Fibroblast of skin of right biceps (primary cell): ENCODE measurements at regions not wholly inside any gene's neighbourhood (a gene's known extent, or its start where the extent isn't known, plus 50 kb on each side); places are given as distances from the start of the nearest gene placed in this dataset.
"Not testable (repeated sequence)": the region's sequence is repeated elsewhere in the genome, so short reads cannot be mapped to it uniquely, and the experiment has no call there.

ENCODE experiments used
- DNase-seq: peaks from one replicate; pipeline ENCODE4 v3.0.0-alpha.2; 2013

GRCh38 chr12:107144441-107144840 lies 51.1 kb upstream of the CRY1 start:
- DNase-seq: no peak

GRCh38 chr12:107144990-107145389 lies 51.6 kb upstream of the CRY1 start:
- DNase-seq: peak; percentile 2

GRCh38 chr12:107145397-107145796 lies 52.0 kb upstream of the CRY1 start:
- peak; percentile 42 for DNase-seq

GRCh38 chr12:107148107-107148506 lies 54.8 kb upstream of the CRY1 start:
- no peak for DNase-seq

GRCh38 chr12:107152315-107152714 lies 59.0 kb upstream of the CRY1 start:
- DNase-seq: peak; percentile 15

- DNase-seq: no peak
These were observed 66.1 kb upstream of the CRY1 start for GRCh38 chr12:107159384-107159900.

- peak; percentile 5 for DNase-seq
These were observed 70.1 kb upstream of the CRY1 start for GRCh38 chr12:107163413-107163812.

- no peak for DNase-seq
These were observed 71.0 kb upstream of the CRY1 start for GRCh38 chr12:107164392-107164791.

- no peak for DNase-seq
These were observed 72.2 kb upstream of the CRY1 start for GRCh38 chr12:107165581-107165980.

- no peak for DNase-seq
These were observed 74.4 kb upstream of the CRY1 start for GRCh38 chr12:107167756-107168155.

- DNase-seq: no peak
These were observed 75.9 kb upstream of the CRY1 start for GRCh38 chr12:107169200-107169599.

GRCh38 chr12:107178776-107179175 lies 85.4 kb upstream of the CRY1 start:
- no peak for DNase-seq

- peak; percentile 7 for DNase-seq
These were observed 86.5 kb upstream of the CRY1 start for GRCh38 chr12:107179871-107180270.

GRCh38 chr12:107180272-107180671 lies 86.9 kb upstream of the CRY1 start:
- DNase-seq: no peak

GRCh38 chr12:107184359-107184930 lies 91.1 kb upstream of the CRY1 start:
- no peak for DNase-seq

GRCh38 chr12:107196681-107197080 lies 103.3 kb upstream of the CRY1 start:
- DNase-seq: peak; percentile 5

GRCh38 chr12:107200394-107200793 lies 107.0 kb upstream of the CRY1 start:
- peak; percentile 76 for DNase-seq

- DNase-seq: peak; percentile 77
These were observed 114.7 kb upstream of the CRY1 start for GRCh38 chr12:107207931-107208525.

GRCh38 chr12:107209700-107210099 lies 116.4 kb upstream of the CRY1 start:
- not testable (repeated sequence) for DNase-seq

GRCh38 chr12:107214373-107214773 lies 121.0 kb upstream of the CRY1 start:
- DNase-seq: peak; percentile 54

- not testable (repeated sequence) for DNase-seq
These were observed 123.1 kb upstream of the CRY1 start for GRCh38 chr12:107216411-107216810.

- no peak for DNase-seq
These were observed 126.0 kb upstream of the CRY1 start for GRCh38 chr12:107219301-107219700.

GRCh38 chr12:107221913-107222312 lies 128.6 kb upstream of the CRY1 start:
- DNase-seq: no peak

- peak; percentile 32 for DNase-seq
These were observed 130.5 kb upstream of the CRY1 start for GRCh38 chr12:107223821-107224220.

GRCh38 chr12:107225635-107226034 lies 132.3 kb upstream of the CRY1 start:
- DNase-seq: peak; percentile 80
